ENCODE measurements at regions not wholly inside any gene's neighbourhood (a gene's known extent, or its start where the extent isn't known, plus 50 kb on each side); places are given as distances from the start of the nearest gene placed in this dataset.

DNA sequence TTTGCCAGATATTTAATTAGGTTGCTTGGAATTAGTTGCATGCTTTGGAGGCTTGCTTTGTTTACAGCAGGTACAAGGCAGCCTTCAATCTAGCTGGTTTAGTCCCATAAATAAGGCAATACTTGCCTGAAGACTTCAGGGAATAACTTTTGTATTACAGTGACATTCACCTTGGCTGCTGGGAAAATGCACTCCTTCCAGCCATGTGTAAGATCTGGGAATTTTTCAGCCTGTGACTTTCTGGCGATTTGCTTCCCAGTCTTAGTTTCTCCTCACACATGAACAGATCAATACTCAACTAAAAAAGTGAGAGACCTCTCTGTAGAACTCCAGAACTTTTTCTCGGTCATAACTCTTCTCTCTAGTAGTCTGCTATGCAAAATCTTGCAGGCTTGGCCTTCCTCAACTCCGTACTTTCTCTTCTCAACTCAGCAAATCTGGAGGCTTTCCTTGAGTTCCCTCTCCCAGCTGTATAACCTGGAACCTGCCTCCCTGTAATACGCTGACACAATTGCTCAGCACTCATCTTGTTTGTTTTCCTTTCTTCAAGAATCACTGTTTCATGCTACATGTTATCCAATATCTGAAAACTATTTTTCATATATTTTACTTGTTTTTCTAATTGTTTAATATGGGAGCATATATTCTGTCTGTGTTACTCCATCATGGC is 173.0 kb downstream of the MSX2 start:
- TF ChIP-seq, protein P1, sequence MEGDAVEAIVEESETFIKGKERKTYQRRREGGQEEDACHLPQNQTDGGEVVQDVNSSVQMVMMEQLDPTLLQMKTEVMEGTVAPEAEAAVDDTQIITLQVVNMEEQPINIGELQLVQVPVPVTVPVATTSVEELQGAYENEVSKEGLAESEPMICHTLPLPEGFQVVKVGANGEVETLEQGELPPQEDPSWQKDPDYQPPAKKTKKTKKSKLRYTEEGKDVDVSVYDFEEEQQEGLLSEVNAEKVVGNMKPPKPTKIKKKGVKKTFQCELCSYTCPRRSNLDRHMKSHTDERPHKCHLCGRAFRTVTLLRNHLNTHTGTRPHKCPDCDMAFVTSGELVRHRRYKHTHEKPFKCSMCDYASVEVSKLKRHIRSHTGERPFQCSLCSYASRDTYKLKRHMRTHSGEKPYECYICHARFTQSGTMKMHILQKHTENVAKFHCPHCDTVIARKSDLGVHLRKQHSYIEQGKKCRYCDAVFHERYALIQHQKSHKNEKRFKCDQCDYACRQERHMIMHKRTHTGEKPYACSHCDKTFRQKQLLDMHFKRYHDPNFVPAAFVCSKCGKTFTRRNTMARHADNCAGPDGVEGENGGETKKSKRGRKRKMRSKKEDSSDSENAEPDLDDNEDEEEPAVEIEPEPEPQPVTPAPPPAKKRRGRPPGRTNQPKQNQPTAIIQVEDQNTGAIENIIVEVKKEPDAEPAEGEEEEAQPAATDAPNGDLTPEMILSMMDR (IDR thresholded peaks at IDR 0.05), result no peak
- TF ChIP-seq POLR2A (IDR thresholded peaks at IDR 0.05) (no peak), POLR2AphosphoS5 (IDR thresholded peaks at IDR 0.05) (no peak)
